HG02981 (cell line): ENCODE measurements at regions not wholly inside any gene's neighbourhood (a gene's known extent, or its start where the extent isn't known, plus 50 kb on each side); places are given as distances from the start of the nearest gene placed in this dataset.

Experiments
- ATAC-seq: cut with Tn5 transposase; IDR thresholded peaks from one replicate; pipeline ENCODE4 v1.9.1; 2021; ENCODE audit warnings: mild to moderate bottlenecking, moderate library complexity; ENCODE audit not compliant: unreplicated experiment

DNA sequence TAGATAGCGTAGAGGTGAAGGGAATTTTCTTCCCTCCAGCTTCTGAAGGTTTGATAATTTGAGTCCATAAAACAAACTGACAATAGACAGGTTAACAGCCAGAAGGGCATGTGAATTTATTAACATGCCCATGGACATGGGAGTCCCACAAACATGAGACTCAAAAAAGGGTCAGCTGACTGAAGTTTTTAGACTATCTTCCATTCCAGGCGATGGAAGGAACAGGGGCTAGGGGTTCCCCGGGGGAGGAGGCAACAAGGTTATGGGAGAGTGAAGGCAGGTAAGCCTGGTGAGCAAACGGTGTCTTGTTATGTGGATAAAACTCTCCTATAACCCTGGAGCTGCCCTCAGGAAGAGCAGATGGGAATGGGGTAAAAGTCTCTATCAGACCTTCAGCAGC, 81.5 kb upstream of the SORBS2 start:
- ATAC-seq, result no peak

DNA sequence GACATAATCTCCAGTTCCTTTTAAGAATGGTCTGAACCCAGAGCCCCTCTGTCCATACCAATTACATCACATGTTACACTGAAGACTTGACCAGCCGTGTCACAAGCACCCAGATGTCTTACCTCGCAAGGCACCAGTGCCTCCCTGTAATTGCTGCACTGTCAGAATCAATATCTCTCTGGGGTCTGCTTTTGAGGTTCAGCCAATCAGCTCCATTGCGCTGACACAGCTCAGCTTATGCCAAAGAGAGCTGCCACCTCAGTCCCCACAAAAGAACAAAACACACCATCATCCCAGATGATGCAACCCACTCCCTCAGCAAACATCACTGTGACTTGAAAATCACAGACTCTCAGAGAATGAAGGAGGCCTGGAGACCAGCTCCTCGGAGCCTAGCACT, 82.5 kb upstream of the SORBS2 start:
- ATAC-seq, result no peak

DNA sequence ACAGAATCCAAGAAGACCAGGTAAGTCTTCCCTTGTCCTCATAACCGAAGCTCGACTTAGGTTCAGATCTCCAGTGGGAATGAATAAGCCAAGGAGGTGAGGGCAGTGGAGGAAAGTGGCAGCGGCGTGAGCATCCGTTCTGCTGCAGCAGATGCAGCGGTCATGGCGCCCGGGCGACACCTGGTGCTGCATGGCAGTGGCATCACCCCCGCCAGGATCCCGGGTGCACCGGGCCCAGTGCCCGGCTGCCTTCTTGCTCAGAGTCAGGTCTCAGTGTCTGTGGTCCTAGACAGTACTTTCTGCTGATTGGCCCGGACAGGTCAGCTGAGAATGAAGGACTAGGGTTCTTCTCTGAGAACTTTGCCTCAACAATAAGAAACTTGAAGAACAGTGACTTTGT, 83.4 kb upstream of the SORBS2 start:
- ATAC-seq, result no peak

DNA sequence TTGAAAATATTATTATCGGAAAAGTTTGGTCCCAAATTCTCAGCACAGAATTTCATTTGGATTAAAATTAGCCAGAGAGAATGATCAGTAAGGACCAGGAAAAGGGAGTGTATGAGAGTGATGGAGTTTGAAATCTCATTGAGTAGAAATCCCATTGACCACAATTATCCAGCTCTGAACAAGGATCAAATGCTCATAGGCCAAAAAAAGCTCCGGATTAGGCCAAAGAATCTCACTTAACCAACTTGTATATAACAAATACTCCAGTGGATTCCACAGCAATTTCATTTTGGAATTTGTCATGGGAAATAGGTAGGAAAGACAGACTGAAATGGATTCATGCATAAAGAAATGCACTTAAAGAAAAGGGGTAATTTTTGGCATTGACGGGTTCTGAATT, 83.9 kb upstream of the SORBS2 start:
- no peak for ATAC-seq

DNA sequence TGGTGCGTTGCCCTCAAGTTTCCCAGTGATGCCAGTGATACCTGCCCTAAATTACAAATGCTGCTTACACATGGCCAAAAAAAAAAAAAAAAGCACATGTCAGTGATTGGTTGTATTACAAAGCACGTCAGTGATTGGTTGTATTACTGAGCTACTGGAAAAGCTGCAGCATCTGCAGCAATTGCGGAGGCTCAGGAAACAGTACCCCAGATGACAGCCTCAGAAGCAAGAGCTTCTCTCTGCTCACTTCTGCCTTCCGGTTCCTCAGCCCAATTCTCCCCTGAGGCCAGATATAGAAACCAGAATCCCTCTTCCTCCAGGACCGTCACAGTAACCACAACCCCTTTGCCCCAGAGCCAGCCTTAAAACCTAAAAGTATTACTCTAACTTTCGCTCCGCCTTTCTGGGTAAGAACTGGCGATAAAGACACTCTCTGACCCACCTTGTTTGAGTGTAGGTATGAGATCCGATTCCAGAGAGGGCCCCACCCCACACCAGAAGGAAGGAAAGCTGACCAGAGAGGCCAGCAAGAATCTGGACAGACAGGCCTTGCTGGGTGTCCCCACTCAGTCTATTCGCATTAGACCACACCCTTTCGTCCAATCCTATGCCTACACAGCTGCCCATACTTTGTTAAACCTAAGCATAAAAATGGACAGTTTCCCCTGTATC, 85.0 kb upstream of the SORBS2 start:
- ATAC-seq, result peak; percentile 73

DNA sequence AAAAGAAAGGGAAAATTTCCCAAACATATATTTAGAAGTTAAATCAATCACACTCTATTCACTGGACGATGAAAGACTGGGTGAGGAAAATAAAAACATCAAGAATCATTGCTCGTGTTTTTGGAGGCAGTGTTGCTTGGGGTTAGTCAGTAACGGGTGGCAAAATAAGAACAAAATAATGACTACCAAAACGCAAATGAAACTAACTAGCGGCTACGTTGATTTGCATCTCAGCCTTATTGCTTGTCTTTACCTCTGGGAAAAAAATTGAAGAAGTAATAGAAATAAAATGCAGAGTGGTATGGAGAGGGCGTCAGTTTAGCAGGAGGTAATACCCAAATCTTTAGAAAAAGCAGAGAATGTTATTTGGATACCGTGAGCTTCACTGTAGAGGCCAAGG, 86.4 kb upstream of the SORBS2 start:
- ATAC-seq, result no peak

DNA sequence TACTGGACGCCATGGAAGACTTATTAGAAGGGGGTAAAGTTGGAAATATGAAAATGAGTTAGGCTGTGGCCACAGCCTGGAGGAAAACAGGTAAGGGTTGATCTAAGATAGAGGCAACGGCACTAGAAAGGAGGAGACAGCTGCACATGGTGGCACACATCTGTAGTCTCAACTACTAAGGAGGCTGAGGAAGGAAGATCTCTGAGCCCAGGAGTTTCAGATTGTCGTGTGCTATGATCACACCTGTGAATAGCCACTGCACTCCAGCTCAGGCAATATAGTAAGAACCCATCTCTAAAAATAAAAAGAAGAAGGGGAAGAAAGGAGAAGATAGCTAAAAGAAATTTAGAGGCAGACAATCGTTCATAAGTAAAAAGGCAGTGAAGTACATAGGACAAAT, 87.8 kb upstream of the SORBS2 start:
- no peak for ATAC-seq

DNA sequence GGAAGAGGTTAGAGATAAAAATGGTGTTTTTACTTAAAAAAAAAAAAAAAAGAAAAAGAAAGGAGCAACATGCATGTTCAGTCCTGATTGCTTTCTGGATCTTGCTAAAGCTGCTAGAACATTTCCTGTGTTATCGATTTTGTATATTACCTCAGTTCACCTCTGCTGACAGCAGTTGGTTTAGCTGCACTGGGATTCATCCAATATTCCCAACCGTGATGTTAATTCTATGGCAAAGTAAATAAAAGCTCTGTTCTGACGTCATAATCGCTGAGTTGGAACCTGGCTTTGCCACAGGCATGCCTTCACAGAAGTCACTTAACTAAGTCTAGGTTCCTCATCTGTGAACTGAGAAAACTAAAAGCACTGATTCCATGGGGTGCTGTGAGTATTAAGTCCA, 90.7 kb upstream of the SORBS2 start:
- no peak for ATAC-seq

DNA sequence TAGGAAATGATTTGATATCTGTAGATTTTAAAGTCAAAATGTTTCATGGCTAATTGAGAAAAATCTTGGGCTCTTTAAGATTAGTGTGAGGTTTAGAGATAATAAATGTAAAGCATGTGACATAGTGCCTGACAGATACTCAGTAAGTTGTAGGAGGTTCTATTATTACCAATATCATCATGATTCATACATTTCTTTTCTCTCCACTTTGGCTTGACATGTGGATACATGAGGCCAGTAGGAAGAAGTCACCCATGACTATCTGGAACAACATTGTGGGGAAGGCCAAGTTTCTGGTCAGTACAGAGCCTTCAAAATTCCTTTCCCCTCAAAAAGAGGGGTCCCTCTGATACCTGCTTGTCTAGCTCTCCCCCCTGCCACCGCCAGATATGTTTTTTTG, 91.2 kb upstream of the SORBS2 start:
- no peak for ATAC-seq

DNA sequence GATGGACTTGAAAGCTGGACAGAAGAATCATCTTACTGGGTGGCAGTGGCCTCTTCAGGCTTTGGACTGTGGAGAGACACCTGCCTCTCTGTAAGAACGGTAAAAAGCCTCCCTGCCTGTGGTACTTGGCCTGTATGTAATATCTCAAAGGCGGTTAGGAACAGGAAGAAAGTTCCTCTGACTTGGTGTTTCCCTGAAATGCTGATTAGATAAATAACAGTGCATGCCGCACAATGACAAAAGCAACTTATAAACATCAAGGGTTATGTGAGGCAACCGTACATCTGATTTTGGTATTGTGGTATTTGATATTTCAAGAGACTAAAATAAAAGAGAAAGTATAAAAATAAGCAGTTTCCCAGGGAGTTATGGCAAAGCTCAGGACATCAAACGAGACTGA, 92.4 kb upstream of the SORBS2 start:
- no peak for ATAC-seq

DNA sequence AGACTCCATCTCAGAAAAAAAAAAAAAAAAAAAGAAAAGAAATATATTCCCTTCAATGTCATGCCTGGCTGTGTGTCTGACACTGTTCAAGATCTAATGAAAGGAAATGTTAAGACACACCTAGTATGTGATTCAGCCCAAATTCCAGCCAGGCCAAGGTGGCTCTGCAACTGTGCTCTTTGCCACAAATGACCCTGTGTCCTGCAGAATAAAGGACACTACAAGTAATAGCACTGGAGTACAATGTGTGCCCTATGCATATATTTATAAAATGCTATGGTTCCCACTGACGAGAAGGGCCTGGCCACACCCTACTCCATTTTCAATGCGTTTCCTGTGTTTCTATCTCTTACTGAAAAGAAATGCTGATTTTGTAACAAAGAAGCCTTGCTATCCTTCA, 98.0 kb upstream of the SORBS2 start:
- no peak for ATAC-seq

DNA sequence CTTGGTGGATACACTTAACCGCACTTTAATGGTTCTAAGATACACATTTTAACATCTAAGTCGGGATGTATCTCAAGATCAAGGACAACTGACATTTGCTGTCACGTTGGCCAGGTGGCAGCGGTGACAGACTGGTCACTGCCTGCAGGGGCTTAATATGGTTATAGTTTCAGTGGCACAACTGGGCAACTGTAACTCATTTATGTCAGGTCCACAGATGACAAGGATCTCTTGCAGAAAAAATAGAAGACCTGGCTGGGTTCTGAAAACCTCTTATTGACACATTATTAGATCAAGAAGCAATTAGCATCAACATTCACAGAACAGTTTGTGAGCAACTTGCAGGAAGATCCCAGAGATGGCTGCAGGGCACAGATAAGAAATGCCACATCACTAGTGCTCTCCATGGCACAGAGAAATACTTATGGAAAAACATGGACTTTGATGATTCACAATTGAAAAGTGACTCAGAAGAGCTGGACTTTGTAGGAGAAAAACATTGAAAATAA, 99.6 kb upstream of the SORBS2 start:
- ATAC-seq, result no peak

DNA sequence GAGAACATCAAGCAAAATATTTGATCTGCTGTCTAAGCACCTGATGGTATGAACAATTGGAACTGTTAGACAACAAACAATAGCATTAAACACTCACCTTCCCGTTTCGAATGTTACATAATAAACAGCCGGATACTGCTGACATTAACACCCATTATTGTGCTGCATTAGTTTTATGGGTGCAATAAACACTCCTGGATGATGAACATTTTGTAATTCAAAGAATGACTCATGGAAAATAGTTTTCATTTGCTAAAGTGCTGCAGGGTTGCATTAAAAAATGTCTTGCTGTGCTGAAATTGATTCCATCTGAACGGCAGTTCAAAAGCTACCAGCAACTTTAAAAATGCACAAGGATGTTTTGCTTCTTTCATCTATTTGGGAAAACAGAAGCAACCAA, 100.8 kb upstream of the SORBS2 start:
- no peak for ATAC-seq

DNA sequence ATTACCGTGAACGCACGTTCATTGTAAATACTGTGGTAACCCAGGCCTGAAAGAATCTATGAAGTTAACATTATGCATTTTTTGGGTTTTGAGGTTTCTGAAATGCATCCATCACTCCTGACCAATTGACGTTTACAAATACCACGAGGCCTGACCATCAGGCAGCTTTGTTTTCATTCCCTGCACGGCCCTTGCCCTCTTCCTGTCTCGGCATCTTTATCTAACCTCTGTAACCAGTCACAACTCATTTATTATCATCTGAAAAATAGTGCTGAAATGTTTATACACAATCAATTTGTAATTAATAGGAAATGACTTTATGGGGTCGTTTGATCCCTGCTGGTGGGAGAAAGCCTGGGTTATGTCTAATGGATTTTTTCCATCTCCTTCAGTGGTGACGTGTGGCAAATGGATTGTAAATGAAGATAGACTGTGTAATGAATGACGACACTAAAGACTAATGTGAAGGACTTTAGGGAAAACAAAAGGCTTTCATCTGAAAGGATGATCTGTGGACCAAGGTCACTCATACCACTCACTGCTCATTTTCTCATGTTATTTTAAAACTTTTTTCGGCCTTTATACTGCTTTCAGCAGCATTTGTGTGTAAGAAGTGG, 102.7 kb upstream of the SORBS2 start:
- ATAC-seq, result no peak

DNA sequence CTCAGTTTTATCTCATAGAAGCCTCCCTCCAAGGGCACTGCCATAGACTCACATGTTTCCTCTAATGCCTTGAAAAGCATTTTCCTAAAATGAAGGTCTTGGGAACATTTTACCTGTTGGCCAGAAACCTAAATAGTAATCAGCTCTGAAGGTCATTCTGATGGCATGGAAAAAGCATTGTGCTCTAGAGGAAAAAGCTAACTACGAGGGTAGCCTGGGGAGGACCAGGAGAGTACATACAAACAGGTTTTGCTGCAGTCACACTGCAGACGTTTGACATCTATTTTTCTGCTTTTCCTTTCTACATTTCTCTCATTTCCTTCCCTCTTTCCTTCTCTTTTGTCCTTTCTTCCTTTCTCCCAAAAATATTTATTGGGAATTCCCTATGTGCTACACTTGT, 103.3 kb upstream of the SORBS2 start:
- ATAC-seq, result no peak

DNA sequence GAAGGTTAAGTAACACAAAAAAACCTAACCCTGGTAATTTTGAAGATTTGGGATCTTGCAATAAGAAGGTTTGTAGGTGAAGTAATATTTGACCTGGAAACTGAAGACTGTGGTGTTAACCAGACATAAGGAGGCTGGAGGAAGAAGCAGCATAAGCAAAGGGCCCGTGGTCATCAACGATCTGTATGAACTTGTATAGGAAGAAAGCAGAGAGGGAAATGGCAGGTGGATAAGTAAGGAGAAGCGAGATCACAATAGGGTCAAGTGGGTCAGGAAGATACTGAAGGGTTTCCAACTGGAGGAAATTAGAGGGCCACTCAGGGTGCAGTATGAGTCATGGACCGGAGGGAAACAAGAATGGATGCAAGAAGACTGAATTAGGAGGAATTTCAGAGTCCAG, 103.8 kb upstream of the SORBS2 start:
- no peak for ATAC-seq

DNA sequence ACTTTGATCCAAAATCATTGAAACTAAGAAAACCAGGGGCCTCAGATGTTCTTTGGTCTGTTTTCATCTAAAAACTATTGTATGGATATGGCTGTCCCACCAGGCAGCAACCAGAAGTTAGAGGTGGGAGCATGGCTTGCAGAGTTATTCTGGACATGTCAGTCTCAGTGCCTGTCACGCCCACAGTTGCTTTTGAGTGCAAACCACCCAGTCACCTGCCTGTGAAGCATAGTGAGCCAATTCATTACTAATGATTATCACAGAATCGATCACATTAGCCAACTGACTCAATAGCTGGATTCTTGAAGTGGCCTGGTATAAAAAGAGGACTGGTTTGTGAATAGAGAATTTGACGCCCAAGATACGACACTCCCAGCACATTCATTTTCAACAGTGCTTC, 104.2 kb upstream of the SORBS2 start:
- ATAC-seq, result no peak

DNA sequence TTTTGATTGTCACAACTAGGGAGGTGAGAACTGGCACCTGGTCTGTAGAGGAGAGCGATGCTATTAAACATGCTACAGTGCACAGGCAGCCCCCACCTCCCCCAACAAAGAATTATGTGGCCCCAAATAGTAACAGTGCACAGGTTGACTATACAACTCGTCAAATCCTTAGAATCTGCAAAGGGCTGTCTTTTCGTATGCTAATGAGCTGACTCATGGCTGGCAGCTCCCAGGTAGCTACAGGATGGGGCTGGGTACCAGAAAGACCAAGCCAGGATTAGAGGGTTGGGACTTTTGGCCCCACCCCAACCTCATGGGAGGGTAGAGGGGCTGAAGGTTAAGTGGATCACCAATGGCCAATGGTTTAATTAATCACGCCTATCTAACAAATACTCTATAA, 104.7 kb upstream of the SORBS2 start:
- no peak for ATAC-seq

DNA sequence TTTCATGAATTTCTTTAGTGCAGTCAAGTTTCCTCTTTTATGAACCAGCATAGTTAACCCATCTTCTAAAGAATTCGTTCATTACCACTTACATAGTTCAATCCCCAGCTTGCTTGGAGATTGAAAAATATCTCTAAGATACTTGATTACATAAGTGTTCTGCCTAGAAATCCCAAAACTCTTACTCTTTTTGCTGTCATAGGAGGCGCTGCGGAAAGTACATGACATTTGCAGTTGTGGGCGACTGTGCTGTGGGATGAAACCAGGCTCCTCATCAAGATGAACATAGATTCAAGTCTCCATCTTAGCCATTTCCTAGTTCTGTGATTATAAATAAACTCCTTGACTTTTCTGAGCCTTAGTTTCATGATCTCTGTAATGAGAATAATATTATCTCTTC, 107.1 kb upstream of the SORBS2 start:
- ATAC-seq, result no peak

DNA sequence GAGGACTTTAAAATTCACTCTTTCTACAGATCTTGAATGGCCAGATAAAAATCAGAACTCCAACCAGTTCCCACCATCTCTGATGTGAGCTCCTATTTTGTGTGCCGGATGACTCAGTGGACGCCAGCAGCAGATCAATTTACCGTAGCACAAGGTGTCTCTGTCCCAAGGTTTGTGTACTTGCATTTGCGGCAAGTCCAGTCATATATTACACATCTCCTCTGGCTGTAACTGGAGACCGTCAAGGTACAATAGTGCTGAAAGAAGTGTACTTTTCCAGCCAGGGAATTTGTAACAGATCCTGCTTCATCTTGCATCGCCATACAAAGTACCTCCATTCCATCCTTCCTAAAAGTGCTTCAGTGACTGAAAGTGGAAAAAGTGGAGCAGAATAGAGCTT, 108.2 kb upstream of the SORBS2 start:
- no peak for ATAC-seq

DNA sequence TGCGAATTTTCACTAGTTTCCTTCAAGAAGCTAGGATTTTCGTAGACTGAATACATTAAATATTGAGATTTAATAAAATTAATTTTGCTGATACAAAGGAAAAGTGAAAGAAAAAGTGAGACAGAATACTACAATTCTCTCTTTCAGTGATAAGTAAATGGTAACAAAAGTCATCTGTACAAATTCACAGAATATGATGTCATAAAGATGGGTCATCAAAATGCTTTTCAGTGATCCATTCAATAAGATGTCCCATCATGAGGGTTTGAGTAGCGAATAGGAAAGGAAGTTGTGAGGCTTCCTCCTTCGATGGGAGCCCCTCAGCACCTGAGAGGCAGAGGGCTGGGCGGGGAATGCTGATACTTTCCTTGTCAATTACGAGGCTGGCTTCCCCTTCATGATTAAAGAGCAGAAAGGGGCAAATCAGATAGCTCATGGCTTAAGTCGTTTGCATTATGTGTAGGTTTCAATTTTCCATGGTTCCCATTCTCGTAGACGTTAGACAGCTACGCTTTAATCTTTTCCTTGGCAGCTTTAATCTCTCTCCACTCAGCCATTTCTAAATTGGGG, 108.8 kb upstream of the SORBS2 start:
- no peak for ATAC-seq
